Common myeloid progenitor, CD34-positive (primary cell): ENCODE measurements at regions not wholly inside any gene's neighbourhood (a gene's known extent, or its start where the extent isn't known, plus 50 kb on each side); places are given as distances from the start of the nearest gene placed in this dataset.

Experiments used
- CTCF ChIA-PET: fragments of 350-600 bp; sonication (Branson Sonifier 250); formaldehyde crosslinking; loops from one replicate; lab custom pipeline; 2021; ENCODE audit warnings: antibody characterized with exemption; lab: Charles Lee
- POLR2A ChIA-PET: fragments of 350-600 bp; sonication (Branson Sonifier 250); formaldehyde crosslinking; loops from one replicate; lab custom pipeline; 2021; ENCODE audit warnings: antibody characterized with exemption; lab: Charles Lee
- DNase-seq, 3 donors: peaks; one replicate each; pipeline versions ENCODE4 v3.0.0 to v3.0.0-alpha.2; 2013
- H3K27ac ChIP-seq, 2 experiments: 1 replicate in 1 of 2; 2 replicates in 1 of 2; pipeline ENCODE4 v1.7.0; 2013; ENCODE audit warnings: inconsistent platforms in 2 of 2, low read length in 2 of 2, mild to moderate bottlenecking in 2 of 2, low read depth in 1 of 2, moderate library complexity in 1 of 2; ENCODE audit not compliant: severe bottlenecking in 2 of 2, insufficient read depth in 1 of 2, poor library complexity in 1 of 2
- H3K27me3 ChIP-seq, 5 experiments: replicated peaks in 2 of 5; 1 replicate in 3 of 5; 2 replicates in 2 of 5; pipeline versions ENCODE4 v1.6.1 to v1.7.0; 2013; ENCODE audit warnings: low read length in 4 of 5, mild to moderate bottlenecking in 2 of 5, moderate library complexity in 2 of 5, inconsistent platforms in 1 of 5; ENCODE audit not compliant: insufficient read depth in 5 of 5, control insufficient read depth in 4 of 5
- H3K36me3 ChIP-seq, 4 experiments: 1 replicate in 2 of 4; 2 replicates in 2 of 4; pipeline versions ENCODE4 v1.6.1 to v1.7.0; 2013; ENCODE audit warnings: low read length in 3 of 4, control low read depth in 1 of 4, mild to moderate bottlenecking in 1 of 4; ENCODE audit not compliant: control insufficient read depth in 4 of 4, insufficient read depth in 4 of 4
- H3K4me1 ChIP-seq, 4 experiments: 1 replicate in 3 of 4; 2 replicates in 1 of 4; pipeline versions ENCODE4 v1.6.1 to v1.7.1; 2013; ENCODE audit warnings: low read length in 3 of 4, mild to moderate bottlenecking in 3 of 4, control low read depth in 1 of 4, inconsistent platforms in 1 of 4, moderate library complexity in 1 of 4; ENCODE audit not compliant: control insufficient read depth in 4 of 4, insufficient read depth in 4 of 4; ENCODE audit errors: control extremely low read depth in 1 of 4
- H3K4me3 ChIP-seq, 7 experiments: 1 replicate in 4 of 7; 2 replicates in 3 of 7; pipeline versions ENCODE4 v1.5.1 to v1.7.0; 2013; ENCODE audit warnings: mild to moderate bottlenecking in 7 of 7, low read length in 6 of 7, moderate library complexity in 6 of 7, inconsistent platforms in 2 of 7, low read depth in 2 of 7, control low read depth in 1 of 7; ENCODE audit not compliant: insufficient read depth in 4 of 7, control insufficient read depth in 1 of 7; ENCODE audit errors: extremely low read depth in 1 of 7
- H3K9me3 ChIP-seq, 5 experiments: 1 replicate in 4 of 5; 2 replicates in 1 of 5; pipeline versions ENCODE4 v1.6.1 to v1.7.1; 2013; ENCODE audit warnings: low read length in 4 of 5, mild to moderate bottlenecking in 2 of 5, inconsistent platforms in 1 of 5, low read depth in 1 of 5, moderate library complexity in 1 of 5; ENCODE audit not compliant: control insufficient read depth in 4 of 5, insufficient read depth in 2 of 5; ENCODE audit errors: control extremely low read depth in 1 of 5
- WGBS: methylation state at CpG from one replicate; pipeline ENCODE4 v1.1.5; 2013; ENCODE audit not compliant: insufficient coverage; 5-methylcytosine and 5-hydroxymethylcytosine counted together

GRCh38 chr2:180656455-180656847 lies 324.0 kb upstream of the UBE2E3 start:
- Histone ChIP-seq H3K4me1 (no peaks in the 10 kb centered on the region), H3K27ac (no peak overlapping the region), H3K36me3 (no peaks in the 10 kb centered on the region), H3K27me3 (no peaks in the 10 kb centered on the region), H3K9me3 (no peaks in the 10 kb centered on the region), H3K4me3 (no peak overlapping the region)
- POLR2A ChIA-PET = no interaction called here
- CTCF ChIA-PET = no interaction called here
- no CpG with 5 or more reads among the region's 1 CpG for WGBS
- DNase-seq = no peak

DNA sequence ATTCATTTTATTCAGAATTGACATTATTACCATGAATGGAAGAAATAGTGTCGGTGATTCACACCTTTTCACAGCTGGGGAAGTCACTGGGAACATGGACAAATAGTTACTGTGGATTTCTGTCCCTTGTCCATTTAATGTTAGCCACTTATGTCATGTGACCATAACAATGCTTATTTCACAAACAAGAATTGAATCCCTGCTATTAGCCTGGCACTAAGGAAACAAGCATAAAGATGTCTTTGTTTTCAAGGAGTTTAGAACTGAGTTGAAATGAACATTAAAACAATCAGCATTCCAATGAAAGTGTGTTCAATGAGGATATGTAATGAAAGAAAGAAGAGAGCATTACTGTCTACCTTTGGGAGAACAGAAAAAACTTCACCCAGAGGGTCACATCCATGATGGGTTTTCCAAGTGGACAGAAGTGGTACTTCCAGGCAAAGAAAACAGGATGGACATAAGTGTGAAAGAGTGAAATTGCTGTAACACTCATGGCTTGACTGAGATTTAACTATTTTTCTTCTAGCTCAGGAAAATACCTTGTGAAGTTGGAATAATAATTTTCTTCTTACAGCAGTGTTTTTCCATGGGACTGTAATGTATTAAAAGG lies 324.5 kb upstream of the UBE2E3 start:
- no peaks in the 10 kb centered on the region for H3K27me3 ChIP-seq
- ChIA-PET POLR2A (no interaction called here), CTCF (no interaction called here)
- no peak overlapping the region for H3K27ac ChIP-seq
- H3K36me3 ChIP-seq = no peaks in the 10 kb centered on the region
- H3K4me3 ChIP-seq = no peak overlapping the region
- 100% methylated on average over 1 of the region's 1 CpG for WGBS
- no peaks in the 10 kb centered on the region for H3K9me3 ChIP-seq
- no peaks in the 10 kb centered on the region for H3K4me1 ChIP-seq
- DNase-seq = no peak

DNA sequence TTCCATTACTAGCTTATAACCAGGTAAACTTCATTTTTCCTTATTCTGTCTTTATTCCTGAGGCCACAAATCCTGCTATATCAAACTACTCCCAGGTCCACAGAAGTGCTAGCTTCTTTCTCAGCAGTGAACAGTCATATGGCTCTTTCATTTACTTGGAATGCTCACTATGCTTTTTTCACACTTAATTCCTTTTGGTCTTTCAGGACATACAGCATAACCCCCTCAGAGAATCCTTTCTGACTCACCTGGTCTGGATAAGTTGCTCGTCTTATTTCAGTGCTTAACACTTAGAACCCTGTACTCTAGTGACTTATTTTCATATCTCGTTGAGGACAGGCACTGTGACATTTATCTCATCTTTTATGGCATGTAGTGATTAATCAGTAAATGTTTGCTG lies 325.0 kb upstream of the UBE2E3 start:
- 80% methylated on average over 1 of the region's 2 CpGs for WGBS
- Histone ChIP-seq H3K36me3 (no peaks in the 10 kb centered on the region), H3K9me3 (no peaks in the 10 kb centered on the region), H3K4me3 (no peak overlapping the region), H3K4me1 (no peaks in the 10 kb centered on the region), H3K27me3 (no peaks in the 10 kb centered on the region), H3K27ac (no peak overlapping the region)
- ChIA-PET CTCF (no interaction called here), POLR2A (no interaction called here)
- no peak for DNase-seq

DNA sequence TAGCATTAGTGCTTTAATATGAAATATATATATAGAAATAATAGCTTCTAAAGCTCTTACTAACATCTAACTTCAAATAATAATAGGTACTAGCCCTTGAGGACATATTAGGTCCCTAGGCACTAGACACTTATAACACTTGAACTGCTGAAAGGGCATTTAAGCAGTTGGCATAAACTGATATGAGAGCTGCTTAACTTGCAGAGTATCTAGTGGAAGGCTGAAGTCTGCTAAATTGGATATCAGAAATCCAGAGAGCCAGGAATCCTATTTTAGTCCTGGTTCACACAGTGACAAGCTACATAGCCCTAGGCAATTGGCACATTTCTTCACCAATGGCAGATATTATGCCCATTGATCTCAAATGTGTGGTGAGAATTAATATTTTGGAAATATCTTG lies 326.9 kb upstream of the UBE2E3 start:
- no peaks in the 10 kb centered on the region for H3K4me1 ChIP-seq
- no peaks in the 10 kb centered on the region for H3K36me3 ChIP-seq
- H3K4me3 ChIP-seq = no peak overlapping the region
- H3K27me3 ChIP-seq = no peaks in the 10 kb centered on the region
- CTCF ChIA-PET = no interaction called here
- no peaks in the 10 kb centered on the region for H3K9me3 ChIP-seq
- no peak for DNase-seq
- POLR2A ChIA-PET = no interaction called here
- no peak overlapping the region for H3K27ac ChIP-seq

- Histone ChIP-seq H3K9me3 (no peaks in the 10 kb centered on the region), H3K36me3 (no peaks in the 10 kb centered on the region), H3K27ac (no peak overlapping the region), H3K4me3 (no peak overlapping the region), H3K4me1 (no peaks in the 10 kb centered on the region), H3K27me3 (no peaks in the 10 kb centered on the region)
- ChIA-PET POLR2A (no interaction called here), CTCF (no interaction called here)
- DNase-seq = no peak
These were observed 327.6 kb upstream of the UBE2E3 start for GRCh38 chr2:180652794-180653193.

GRCh38 chr2:180651596-180651995 lies 328.8 kb upstream of the UBE2E3 start:
- Histone ChIP-seq H3K27me3 (no peaks in the 10 kb centered on the region), H3K9me3 (no peaks in the 10 kb centered on the region), H3K4me1 (no peaks in the 10 kb centered on the region), H3K4me3 (no peak overlapping the region), H3K36me3 (no peaks in the 10 kb centered on the region), H3K27ac (no peak overlapping the region)
- WGBS = 100% methylated on average over 2 of the region's 8 CpGs
- ChIA-PET CTCF (no interaction called here), POLR2A (no interaction called here)
- no peak for DNase-seq

- Histone ChIP-seq H3K27ac (no peak overlapping the region), H3K9me3 (no peaks in the 10 kb centered on the region), H3K4me3 (no peak overlapping the region), H3K27me3 (no peaks in the 10 kb centered on the region), H3K36me3 (no peaks in the 10 kb centered on the region), H3K4me1 (no peaks in the 10 kb centered on the region)
- ChIA-PET POLR2A (no interaction called here), CTCF (no interaction called here)
- no peak for DNase-seq
- 95% methylated on average over 3 of the region's 3 CpGs for WGBS
These were observed 332.8 kb upstream of the UBE2E3 start for GRCh38 chr2:180647621-180648020.
